Neural cell (in vitro differentiated cells): ENCODE measurements at regions not wholly inside any gene's neighbourhood (a gene's known extent, or its start where the extent isn't known, plus 50 kb on each side); places are given as distances from the start of the nearest gene placed in this dataset.
"Not testable (repeated sequence)": the region's sequence is repeated elsewhere in the genome, so short reads cannot be mapped to it uniquely, and the experiment has no call there.

Experiments used
- H2AFZ ChIP-seq: fragments of 200-600, 300-800 bp; sonication (generic), shearing (Covaris generic); 2 replicates; pipeline ENCODE4 v1.6.0; 2014; ENCODE audit warnings: low read depth, mild to moderate bottlenecking, antibody characterized with exemption, low read length, moderate library complexity
- H3F3A ChIP-seq: fragments of 200-600 bp; shearing (Covaris generic); 2 replicates; pipeline ENCODE4 v1.6.1; 2016; ENCODE audit warnings: mild to moderate bottlenecking, moderate library complexity, mixed read lengths, antibody characterized with exemption, low read length; ENCODE audit not compliant: insufficient read depth, poor library complexity, severe bottlenecking
- H3K27ac ChIP-seq: fragments of 200-600, 300-800 bp; sonication (generic), shearing (Covaris generic); 2 replicates; pipeline ENCODE4 v1.5.1; 2014; ENCODE audit warnings: mild to moderate bottlenecking, low read length, moderate library complexity
- H3K27me3 ChIP-seq: fragments of 300-800, 200-600 bp; sonication (generic), shearing (Covaris generic); 2 replicates; pipeline ENCODE4 v1.6.0; 2014; ENCODE audit warnings: mild to moderate bottlenecking, low read depth, low read length, moderate library complexity; ENCODE audit not compliant: insufficient read depth
- H3K36me3 ChIP-seq: fragments of 300-800, 200-600 bp; sonication (generic), shearing (Covaris generic); 2 replicates; pipeline ENCODE4 v1.5.1; 2014; ENCODE audit warnings: mild to moderate bottlenecking, antibody characterized with exemption, low read length, moderate library complexity; ENCODE audit not compliant: insufficient read depth
- H3K4me2 ChIP-seq: fragments of 300-800, 200-600 bp; sonication (generic), shearing (Covaris generic); 2 replicates; pipeline ENCODE4 v1.6.0; 2014; ENCODE audit warnings: mild to moderate bottlenecking, low read length
- H3K4me3 ChIP-seq: fragments of 300-800, 200-600 bp; sonication (generic), shearing (Covaris generic); 2 replicates; pipeline ENCODE4 v1.5.1; 2014; ENCODE audit warnings: mild to moderate bottlenecking, low read length, moderate library complexity
- H3K79me2 ChIP-seq: fragments of 200-600 bp; shearing (Covaris generic); replicated peaks from 2 replicates; pipeline ENCODE4 v1.6.0; 2014; ENCODE audit warnings: mild to moderate bottlenecking, low read length, moderate library complexity; ENCODE audit not compliant: insufficient read depth
- H3K9ac ChIP-seq: fragments of 300-800, 200-600 bp; sonication (generic), shearing (Covaris generic); 2 replicates; pipeline ENCODE4 v1.6.1; 2016; ENCODE audit warnings: mild to moderate bottlenecking, low read length, mixed read lengths
- H3K9me2 ChIP-seq: fragments of 200-600 bp; shearing (Covaris generic); 2 replicates; pipeline ENCODE4 v1.6.1; 2016; ENCODE audit warnings: mild to moderate bottlenecking, low read length, mixed read lengths; ENCODE audit not compliant: insufficient read depth
- H3K9me3 ChIP-seq: fragments of 200-600, 300-800 bp; sonication (generic), shearing (Covaris generic); 2 replicates; pipeline ENCODE4 v1.6.1; 2016; ENCODE audit warnings: mild to moderate bottlenecking, mixed run types, low read length, moderate library complexity, mixed read lengths
- H4K20me1 ChIP-seq: fragments of 200-600 bp; shearing (Covaris generic); 2 replicates; pipeline ENCODE4 v1.6.1; 2016; ENCODE audit warnings: mild to moderate bottlenecking, mixed run types; ENCODE audit not compliant: insufficient read depth
- EP300 ChIP-seq: fragments of 450-650 bp; conservative IDR thresholded peaks from 2 replicates; pipeline ENCODE4 v1.6.1; 2014; ENCODE audit warnings: antibody characterized with exemption, mild to moderate bottlenecking, moderate library complexity; ENCODE audit not compliant: poor library complexity, severe bottlenecking
- EZH2 ChIP-seq: fragments of 200-600, 300-800 bp; shearing (Covaris generic), sonication (generic); IDR thresholded peaks from 2 replicates; pipeline ENCODE4 v1.6.1; 2014; ENCODE audit warnings: antibody characterized with exemption, low read length, borderline replicate concordance, mild to moderate bottlenecking; ENCODE audit not compliant: insufficient read depth, poor library complexity, severe bottlenecking
- MXI1 ChIP-seq: fragments of 450-650 bp; conservative IDR thresholded peaks from 2 replicates; pipeline ENCODE4 v1.6.1; 2014; ENCODE audit warnings: antibody characterized with exemption, mild to moderate bottlenecking; ENCODE audit not compliant: poor library complexity, severe bottlenecking
- POLR2AphosphoS5 ChIP-seq: IDR thresholded peaks from 2 replicates; pipeline ENCODE4 v1.6.1; 2012
- RAD21 ChIP-seq: fragments of 450-650 bp; conservative IDR thresholded peaks from 2 replicates; pipeline ENCODE4 v1.6.1; 2014; ENCODE audit warnings: antibody characterized with exemption, mild to moderate bottlenecking, moderate library complexity
- REST ChIP-seq: IDR thresholded peaks from 2 replicates; pipeline ENCODE4 v1.6.1; 2012; ENCODE audit warnings: borderline replicate concordance
- SMC3 ChIP-seq: fragments of 450-650 bp; conservative IDR thresholded peaks from 2 replicates; pipeline ENCODE4 v1.6.1; 2014; ENCODE audit warnings: antibody characterized with exemption, mild to moderate bottlenecking, moderate library complexity; ENCODE audit not compliant: poor library complexity
- TAF1 ChIP-seq: IDR thresholded peaks from 2 replicates; pipeline ENCODE4 v1.6.1; 2012; ENCODE audit warnings: low read depth
- TF ChIP-seq, protein P1 (sequence below): fragments of 450-650 bp; IDR thresholded peaks from 2 replicates; pipeline ENCODE4 v1.5.1; 2014; ENCODE audit warnings: antibody characterized with exemption, mild to moderate bottlenecking, moderate library complexity; ENCODE audit not compliant: poor library complexity, severe bottlenecking

DNA sequence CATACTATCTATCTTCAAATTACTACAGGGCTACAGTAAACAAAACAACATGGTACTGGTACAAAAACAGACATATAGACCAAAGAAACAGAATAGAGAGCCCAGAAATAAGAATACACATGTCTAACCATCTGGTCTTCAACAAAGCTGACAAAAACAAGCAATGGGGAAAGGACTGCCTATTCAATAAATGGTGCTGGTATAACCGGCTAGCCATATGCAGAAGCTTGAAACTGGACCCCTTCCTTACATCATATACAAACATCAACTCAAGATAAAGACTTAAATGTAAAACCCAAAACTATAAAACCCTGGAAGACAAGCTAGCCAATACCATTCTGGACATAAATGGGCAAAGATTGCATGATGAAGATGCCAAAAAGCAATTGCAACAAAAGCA lies 1143.7 kb downstream of the DNAJB9 start:
- H3K36me3 ChIP-seq = no peaks in the 10 kb centered on the region
- H4K20me1 ChIP-seq = no peaks in the 10 kb centered on the region
- no peak overlapping the region for H3K27ac ChIP-seq
- no peaks in the 10 kb centered on the region for H3K9me3 ChIP-seq
- H3F3A ChIP-seq = no peaks in the 10 kb centered on the region
- no peak overlapping the region for H3K9ac ChIP-seq
- no peak overlapping the region for H2AFZ ChIP-seq
- H3K27me3 ChIP-seq = no peaks in the 10 kb centered on the region
- H3K4me2 ChIP-seq = no peak overlapping the region
- TF ChIP-seq REST (no peak), EP300 (no peak), EZH2 (no peak), POLR2AphosphoS5 (no peak), RAD21 (no peak), SMC3 (no peak), MXI1 (no peak), TAF1 (no peak)
- TF ChIP-seq, protein P1, sequence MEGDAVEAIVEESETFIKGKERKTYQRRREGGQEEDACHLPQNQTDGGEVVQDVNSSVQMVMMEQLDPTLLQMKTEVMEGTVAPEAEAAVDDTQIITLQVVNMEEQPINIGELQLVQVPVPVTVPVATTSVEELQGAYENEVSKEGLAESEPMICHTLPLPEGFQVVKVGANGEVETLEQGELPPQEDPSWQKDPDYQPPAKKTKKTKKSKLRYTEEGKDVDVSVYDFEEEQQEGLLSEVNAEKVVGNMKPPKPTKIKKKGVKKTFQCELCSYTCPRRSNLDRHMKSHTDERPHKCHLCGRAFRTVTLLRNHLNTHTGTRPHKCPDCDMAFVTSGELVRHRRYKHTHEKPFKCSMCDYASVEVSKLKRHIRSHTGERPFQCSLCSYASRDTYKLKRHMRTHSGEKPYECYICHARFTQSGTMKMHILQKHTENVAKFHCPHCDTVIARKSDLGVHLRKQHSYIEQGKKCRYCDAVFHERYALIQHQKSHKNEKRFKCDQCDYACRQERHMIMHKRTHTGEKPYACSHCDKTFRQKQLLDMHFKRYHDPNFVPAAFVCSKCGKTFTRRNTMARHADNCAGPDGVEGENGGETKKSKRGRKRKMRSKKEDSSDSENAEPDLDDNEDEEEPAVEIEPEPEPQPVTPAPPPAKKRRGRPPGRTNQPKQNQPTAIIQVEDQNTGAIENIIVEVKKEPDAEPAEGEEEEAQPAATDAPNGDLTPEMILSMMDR = no peak
- no peaks in the 10 kb centered on the region for H3K9me2 ChIP-seq
- no peak overlapping the region for H3K4me3 ChIP-seq
- H3K79me2 ChIP-seq = no peaks in the 10 kb centered on the region

DNA sequence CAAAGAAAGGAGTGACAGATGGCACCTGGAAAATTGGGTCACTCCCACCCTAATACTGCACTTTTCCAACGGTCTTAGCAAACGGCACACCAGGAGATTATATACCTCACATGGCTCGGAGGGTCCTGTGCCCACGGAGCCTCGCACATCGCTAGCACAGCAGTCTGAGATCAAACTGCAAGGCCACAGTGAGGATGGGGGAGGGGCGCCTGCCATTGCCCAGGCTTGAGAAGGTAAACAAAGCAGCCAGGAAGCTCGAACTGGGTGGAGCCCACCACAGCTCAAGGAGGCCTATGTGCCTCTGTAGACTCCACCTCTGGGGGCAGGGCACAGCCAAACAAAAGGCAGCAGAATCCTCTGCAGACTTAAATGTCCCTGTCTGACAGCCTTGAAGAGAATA lies 1149.7 kb downstream of the DNAJB9 start:
- not testable (repeated sequence) for H3K36me3 ChIP-seq, H3K27ac ChIP-seq, H3K9me2 ChIP-seq, H3K4me2 ChIP-seq, H3K9me3 ChIP-seq, H4K20me1 ChIP-seq, H3K4me3 ChIP-seq, H3K79me2 ChIP-seq, H3K27me3 ChIP-seq, H3F3A ChIP-seq, H2AFZ ChIP-seq, H3K9ac ChIP-seq

- no peak overlapping the region for H3K4me3 ChIP-seq
- no peak overlapping the region for H3K9ac ChIP-seq
- no peaks in the 10 kb centered on the region for H3K79me2 ChIP-seq
- no peak overlapping the region for H2AFZ ChIP-seq
- no peak overlapping the region for H3K27ac ChIP-seq
- H3K4me2 ChIP-seq = no peak overlapping the region
- H3K9me2 ChIP-seq = no peaks in the 10 kb centered on the region
- H3K9me3 ChIP-seq = no peaks in the 10 kb centered on the region
- H3K36me3 ChIP-seq = no peaks in the 10 kb centered on the region
- no peaks in the 10 kb centered on the region for H3K27me3 ChIP-seq
- no peak for TF ChIP-seq RAD21
- no peak for TF ChIP-seq MXI1
- TF ChIP-seq, protein P1 = no peak
- no peak for TF ChIP-seq SMC3
- no peak for TF ChIP-seq EZH2
- TF ChIP-seq REST = no peak
- TF ChIP-seq POLR2AphosphoS5 = no peak
- no peak for TF ChIP-seq TAF1
- TF ChIP-seq EP300 = no peak
- H4K20me1 ChIP-seq = no peaks in the 10 kb centered on the region
- H3F3A ChIP-seq = no peaks in the 10 kb centered on the region
Measured at GRCh38 chr7:109734601-109735000, 1164.9 kb downstream of the DNAJB9 start.
